GM19193 (cell line): ENCODE measurements at regions not wholly inside any gene's neighbourhood (a gene's known extent, or its start where the extent isn't known, plus 50 kb on each side); places are given as distances from the start of the nearest gene placed in this dataset.

Experiments
- POLR2A ChIP-seq: IDR thresholded peaks from 4 replicates; pipeline ENCODE4 v1.6.1; 2011; ENCODE audit not compliant: insufficient read depth, insufficient read length; ENCODE audit errors: extremely low read depth

- TF ChIP-seq POLR2A: no peak
Measured at GRCh38 chr3:144626835-144627234, 655.2 kb downstream of the DIPK2A start.

- TF ChIP-seq POLR2A: no peak
Measured at GRCh38 chr3:144629381-144629780, 657.8 kb downstream of the DIPK2A start.

DNA sequence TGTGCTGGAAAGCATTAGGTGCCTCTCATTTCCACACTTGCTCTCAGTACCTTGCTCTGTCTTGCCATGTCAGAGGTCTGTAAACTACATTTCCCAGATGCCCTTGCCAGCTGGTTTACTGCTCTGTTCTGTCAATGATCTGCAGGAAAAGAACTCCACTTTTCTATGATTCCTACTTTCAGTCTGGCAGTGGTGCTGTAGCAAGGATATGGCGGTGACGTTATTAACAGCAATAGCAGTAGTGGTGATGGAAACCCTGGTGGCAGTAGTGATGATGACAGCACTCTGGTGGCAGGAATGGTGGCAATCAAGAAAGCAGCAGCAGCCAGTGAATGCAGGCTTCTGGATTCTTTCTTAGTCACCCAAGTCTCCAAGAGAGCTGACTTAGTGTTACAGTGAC lies 665.2 kb downstream of the DIPK2A start:
- TF ChIP-seq POLR2A: no peak

DNA sequence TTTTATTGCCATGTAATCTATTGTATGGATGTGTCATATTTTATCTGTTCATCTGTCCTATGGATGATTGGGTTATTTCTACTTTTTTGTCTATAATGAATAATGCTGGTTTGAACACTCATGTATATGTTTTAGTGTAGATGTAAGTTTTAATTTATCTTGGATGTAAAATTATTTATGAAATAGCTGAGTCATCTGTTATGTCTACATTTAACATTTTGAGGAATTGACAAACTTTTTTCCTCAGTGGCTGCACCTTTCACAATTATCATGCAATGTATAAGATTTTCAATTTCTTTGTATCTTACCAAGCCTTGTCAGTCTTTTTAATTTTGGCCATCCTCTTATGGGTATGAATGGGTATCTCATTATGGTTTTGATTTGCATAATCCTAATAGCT lies 666.4 kb downstream of the DIPK2A start:
- TF ChIP-seq POLR2A: no peak

GRCh38 chr3:144643771-144644198 lies 672.2 kb downstream of the DIPK2A start:
- TF ChIP-seq POLR2A: no peak

- no peak for TF ChIP-seq POLR2A
Measured at GRCh38 chr3:144645300-144645699, 673.7 kb downstream of the DIPK2A start.

GRCh38 chr3:144650380-144650779 lies 678.8 kb downstream of the DIPK2A start:
- no peak for TF ChIP-seq POLR2A

DNA sequence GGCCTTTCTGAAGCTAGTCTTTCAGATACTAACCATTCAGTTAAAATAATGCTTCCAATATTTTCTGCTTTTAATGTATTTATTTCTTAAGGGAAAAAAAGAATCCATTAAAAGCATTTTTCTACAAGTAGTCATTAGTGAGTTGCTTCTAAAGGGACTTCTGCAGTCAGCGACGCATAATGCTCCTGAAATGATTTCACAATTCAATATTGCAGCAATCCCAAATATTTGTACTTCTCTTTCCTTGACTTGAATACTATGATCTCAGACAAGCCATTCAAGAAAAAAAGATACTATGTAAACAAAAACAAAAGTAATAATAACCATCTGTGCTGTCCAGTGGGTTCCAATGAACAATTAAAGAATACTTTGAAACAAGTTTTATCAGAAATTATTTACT lies 681.0 kb downstream of the DIPK2A start:
- TF ChIP-seq POLR2A: no peak

- no peak for TF ChIP-seq POLR2A
Measured at GRCh38 chr3:144655423-144655822, 683.8 kb downstream of the DIPK2A start.

GRCh38 chr3:144660186-144660585 lies 688.6 kb downstream of the DIPK2A start:
- TF ChIP-seq POLR2A: no peak

DNA sequence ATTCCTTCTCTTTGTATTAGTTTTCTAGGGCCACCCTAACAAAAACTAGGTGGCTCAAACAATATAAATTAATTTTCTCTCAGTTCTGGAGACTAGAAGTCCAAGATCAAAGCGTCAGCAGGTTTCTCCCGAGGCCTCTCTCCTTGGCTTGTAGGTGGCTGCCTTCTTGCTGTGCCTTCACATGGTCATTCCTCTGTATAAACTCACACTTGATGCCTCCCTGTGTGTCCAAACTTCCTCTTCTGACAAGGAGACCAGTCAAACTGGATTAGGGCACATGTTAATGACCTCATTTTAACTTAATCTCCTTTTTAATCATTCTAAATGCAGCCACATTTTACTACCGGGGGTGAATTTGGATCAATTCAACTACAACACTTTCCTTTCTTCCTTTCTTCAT lies 691.1 kb downstream of the DIPK2A start:
- TF ChIP-seq POLR2A: no peak

- no peak for TF ChIP-seq POLR2A
Measured at GRCh38 chr3:144663456-144664436, 692.1 kb downstream of the DIPK2A start.

- TF ChIP-seq POLR2A: no peak
Measured at GRCh38 chr3:144665567-144666053, 694.0 kb downstream of the DIPK2A start.

DNA sequence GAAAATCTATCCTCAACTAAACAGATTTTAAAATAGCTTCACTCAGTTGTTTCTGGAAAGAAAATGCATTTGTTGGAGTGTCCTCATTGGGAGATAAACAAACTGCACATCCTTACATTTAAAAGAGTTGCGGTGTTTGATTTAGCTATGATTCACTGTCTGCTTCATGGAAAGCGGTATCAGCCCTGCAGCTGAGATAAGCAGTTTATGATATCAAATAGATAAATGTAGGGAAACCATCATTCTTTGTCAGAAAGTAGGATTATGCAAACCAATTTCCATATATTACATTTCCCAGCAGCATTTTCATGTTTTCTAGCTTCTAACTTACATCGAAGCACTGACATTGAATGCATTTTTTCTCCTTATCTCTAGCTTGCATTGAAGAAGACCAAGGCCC lies 698.9 kb downstream of the DIPK2A start:
- TF ChIP-seq POLR2A: no peak

GRCh38 chr3:144677103-144677502 lies 705.5 kb downstream of the DIPK2A start:
- no peak for TF ChIP-seq POLR2A

GRCh38 chr3:144683065-144683464 lies 711.4 kb downstream of the DIPK2A start:
- no peak for TF ChIP-seq POLR2A

GRCh38 chr3:144687862-144688261 lies 716.2 kb downstream of the DIPK2A start:
- TF ChIP-seq POLR2A: no peak

GRCh38 chr3:144692488-144692887 lies 720.9 kb downstream of the DIPK2A start:
- TF ChIP-seq POLR2A: no peak
